ENCODE measurements at regions not wholly inside any gene's neighbourhood (a gene's known extent, or its start where the extent isn't known, plus 50 kb on each side); places are given as distances from the start of the nearest gene placed in this dataset.

DNA sequence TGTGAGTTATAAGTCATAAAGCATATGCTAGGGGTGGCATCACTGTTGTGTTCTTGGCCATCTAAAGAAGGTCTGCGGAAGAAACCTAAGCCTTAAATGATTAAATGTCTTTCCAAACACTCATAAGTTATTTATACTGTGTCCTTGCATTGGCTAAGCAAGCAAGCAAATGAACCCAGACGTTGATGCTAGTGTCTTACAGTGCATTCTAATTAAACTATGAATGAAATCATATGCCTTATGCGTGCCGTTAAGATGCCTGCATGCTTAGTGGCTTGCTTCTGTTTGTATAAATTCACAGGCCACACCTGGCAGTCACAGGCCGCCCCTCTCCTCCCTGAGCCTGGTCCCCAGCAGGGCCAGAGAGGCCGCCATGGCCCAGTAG lies 49.9 kb downstream of the RIN2 start:
- no peak for DNase-seq

DNA sequence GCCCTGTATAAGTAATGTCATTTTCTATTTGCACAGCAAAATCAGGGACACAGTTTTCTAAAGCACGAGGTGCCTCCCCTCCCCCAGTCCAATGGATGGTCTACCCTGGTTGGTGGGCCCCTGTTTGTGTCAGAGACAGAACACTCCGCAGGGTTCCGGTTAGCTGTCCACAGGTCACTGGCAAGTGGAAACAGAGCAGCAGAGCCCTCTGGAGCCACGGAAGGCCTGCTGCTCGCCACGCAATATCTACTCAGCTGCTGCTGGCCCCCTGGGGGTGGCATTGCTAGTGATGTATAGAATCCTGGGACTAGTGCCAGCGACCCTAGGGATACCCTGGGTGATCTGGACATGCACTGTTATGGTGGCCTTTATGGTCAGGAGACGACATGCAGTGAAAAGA lies 50.4 kb downstream of the RIN2 start:
- no peak for DNase-seq

DNA sequence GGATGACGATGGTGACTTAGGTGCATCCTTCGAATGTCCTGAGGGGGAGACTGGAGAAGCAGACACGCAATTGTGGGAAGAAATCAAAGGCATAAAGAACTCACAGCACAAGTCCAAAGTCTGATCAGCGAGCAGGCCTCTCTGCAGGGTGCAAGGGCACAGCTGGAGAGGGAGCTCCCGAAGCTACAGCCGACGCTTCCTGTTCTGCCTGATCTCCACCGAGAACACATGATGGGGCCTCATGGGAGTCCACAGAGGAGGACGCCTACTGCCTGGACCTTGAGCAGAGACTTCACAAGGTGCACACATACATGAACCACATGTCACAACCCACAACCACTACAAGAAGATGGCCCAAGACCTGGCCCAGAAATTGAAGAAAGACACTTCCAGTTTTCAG lies 51.4 kb downstream of the RIN2 start:
- no peak for DNase-seq

DNA sequence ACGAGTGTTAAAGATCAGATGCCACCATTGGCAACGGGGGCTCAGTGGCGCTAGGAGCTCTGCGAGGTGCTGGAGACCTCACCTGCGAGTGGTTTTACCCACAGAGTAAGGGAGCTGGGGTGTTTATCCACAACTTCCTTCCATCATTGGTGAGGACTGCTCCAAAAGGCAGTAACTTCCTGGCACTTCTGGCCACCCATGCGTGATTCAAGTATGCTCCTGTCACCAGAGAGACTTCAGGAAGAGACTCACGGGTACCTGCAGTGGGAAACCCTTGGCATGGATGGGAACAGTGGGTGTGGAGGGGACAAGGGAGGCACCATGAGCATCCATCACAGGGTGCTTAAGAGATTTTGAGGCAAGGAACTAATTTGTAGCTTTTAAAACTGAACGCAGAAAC lies 53.2 kb downstream of the RIN2 start:
- no peak for DNase-seq

DNA sequence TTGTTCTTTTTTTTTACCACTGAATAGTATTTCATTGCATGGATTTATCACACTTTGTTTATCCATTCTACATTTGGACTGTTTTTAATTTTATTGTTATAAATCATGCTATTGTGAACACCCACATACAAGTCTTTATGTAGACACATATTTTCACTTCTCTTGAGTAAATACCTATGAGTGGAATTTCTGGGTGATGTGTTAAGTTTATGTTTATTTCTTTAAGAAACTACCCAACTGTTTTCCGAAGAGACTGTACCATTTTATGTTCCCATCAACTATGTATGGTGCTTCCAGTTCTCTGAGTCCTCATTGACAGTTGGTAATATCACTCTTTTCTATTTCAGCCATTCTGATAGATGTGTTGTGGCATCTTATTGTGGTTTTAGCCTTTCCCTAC lies 54.0 kb downstream of the RIN2 start:
- no peak for DNase-seq

- DNase-seq: no peak
Observed at GRCh38 chr20:19812696-19813095, 54.6 kb downstream of the RIN2 start.

DNA sequence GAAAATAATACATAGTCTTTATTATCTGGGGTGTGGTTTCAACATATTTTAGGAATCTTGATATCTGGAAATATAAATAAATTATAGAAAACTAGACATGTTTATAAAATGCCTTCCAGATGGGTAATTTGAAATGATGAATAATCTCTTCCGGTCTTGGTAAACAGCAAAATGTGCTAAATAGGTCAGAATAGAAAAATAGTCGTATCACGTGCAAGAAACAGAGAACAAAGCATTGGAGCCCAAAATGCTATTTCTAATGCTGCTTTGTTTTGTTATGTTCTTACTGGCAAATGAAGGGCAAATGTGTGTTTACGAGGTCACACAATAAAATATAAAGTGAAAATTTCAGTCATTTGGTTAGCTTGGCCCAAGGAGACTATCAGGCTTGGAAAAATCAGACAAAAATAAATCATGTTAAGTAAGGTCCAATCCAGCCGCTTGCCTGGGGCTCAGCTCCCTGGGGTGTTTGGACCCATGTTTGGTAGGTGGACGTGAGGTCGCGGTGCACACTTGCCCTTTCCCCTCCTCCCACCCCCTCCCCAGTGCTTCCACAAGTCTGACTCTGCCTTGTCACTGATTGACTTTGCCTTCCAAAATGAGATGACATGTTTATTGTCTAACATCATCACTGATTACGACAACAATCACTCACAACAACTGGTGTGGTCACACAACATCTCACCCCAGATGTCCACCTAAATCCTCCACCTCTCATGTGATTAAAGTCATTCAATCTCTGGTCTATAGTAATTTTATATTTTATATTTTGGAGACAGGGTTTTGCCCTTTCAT lies 56.0 kb downstream of the RIN2 start:
- no peak for DNase-seq

- peak; percentile 44 for DNase-seq
Observed at GRCh38 chr20:19815553-19815991, 57.5 kb downstream of the RIN2 start.

- no peak for DNase-seq
Observed at GRCh38 chr20:19816386-19816785, 58.3 kb downstream of the RIN2 start.

GRCh38 chr20:19817017-19817416 lies 59.0 kb downstream of the RIN2 start:
- no peak for DNase-seq

- no peak for DNase-seq
Observed at GRCh38 chr20:19819149-19819548, 61.1 kb downstream of the RIN2 start.

- DNase-seq: no peak
Observed at GRCh38 chr20:19820555-19821211, 62.6 kb downstream of the RIN2 start.

DNA sequence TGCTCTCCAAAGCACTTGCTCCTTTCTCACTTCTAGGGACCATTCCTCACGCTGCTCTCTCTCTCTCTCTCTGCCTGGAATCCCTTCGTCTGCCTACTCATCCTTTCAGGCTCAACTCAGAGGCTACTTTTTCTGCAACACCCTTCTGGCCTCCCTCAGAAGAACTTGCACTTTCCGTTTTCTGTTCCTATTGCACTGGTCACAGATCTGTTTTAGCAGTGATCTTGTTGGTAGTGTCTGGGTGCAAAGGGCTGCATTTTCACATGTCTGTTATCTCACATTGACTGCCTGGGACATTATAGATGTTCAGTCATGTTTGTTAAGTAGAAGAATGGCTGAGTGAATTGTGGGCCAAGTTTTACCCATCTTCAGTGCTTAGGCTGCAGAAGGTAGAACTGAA lies 63.5 kb downstream of the RIN2 start:
- DNase-seq: no peak

- no peak for DNase-seq
Observed at GRCh38 chr20:19823216-19823615, 65.2 kb downstream of the RIN2 start.

DNA sequence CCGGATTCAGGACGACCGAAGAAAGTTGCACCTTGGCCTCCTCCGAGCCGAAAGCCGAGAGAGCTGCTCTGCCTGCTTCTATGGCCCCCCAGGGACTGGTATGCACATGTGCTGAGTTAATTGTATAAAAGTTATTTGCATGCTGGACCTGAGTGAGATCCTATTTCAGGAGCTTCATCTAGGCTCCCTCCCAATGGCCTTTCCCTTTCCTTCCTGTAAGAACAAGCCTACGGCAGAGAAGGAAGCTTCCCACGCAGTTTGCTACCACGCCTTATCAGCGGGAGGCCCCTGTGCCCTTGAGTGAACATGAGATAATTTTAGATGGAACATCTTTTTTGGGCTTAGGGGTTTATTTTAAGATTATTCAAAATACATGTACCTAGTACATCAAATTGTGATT lies 65.9 kb downstream of the RIN2 start:
- no peak for DNase-seq

DNA sequence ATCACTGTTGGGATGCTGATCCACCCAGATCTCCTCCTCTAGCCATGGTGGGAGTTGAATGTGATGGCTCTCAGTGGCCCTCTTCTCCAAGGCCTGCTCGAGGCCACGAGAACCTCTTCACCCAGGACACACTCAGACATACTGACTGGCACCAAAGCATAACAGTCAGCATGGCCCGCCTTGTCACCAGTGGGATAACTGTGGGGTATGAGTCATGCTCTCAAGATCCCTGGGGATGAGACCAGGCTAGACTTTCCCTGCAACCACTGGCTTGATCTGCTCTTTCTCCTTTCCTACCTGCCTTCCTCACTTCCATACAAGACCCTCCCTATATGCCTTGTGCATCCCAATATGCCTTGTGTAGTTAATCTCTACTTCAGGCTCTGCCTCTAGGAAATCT lies 66.8 kb downstream of the RIN2 start:
- DNase-seq: no peak

GRCh38 chr20:19826179-19826914 lies 68.3 kb downstream of the RIN2 start:
- no peak for DNase-seq

GRCh38 chr20:19827818-19828217 lies 69.8 kb downstream of the RIN2 start:
- DNase-seq: no peak

GRCh38 chr20:19828232-19828631 lies 70.2 kb downstream of the RIN2 start:
- DNase-seq: no peak

DNA sequence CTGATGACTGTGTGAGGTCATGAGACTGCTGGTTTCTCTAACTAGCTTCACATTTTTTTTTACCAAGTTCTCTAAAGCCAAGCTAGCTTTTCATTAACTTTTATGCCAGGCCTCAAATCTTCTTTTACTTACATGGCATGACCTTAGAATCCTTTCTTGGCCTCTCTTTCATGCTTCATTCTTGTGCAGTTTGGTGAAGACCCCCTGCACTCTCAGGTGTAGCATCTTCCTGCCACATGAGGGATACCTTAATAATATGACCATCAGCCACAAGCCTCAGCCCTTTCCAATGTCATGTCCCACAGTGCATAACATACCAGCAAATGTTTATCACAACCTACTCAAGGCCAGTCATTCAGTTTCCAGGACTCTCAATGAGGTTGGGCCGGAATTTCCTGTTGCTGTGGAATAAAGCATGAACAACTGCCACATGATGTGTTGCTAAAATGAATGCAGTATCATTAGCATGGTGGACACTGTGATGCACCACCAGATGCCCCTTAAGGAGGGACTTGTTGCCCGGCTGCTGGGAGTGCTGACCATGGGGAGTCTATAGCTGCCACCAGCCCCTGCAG lies 72.2 kb downstream of the RIN2 start:
- no peak for DNase-seq

DNA sequence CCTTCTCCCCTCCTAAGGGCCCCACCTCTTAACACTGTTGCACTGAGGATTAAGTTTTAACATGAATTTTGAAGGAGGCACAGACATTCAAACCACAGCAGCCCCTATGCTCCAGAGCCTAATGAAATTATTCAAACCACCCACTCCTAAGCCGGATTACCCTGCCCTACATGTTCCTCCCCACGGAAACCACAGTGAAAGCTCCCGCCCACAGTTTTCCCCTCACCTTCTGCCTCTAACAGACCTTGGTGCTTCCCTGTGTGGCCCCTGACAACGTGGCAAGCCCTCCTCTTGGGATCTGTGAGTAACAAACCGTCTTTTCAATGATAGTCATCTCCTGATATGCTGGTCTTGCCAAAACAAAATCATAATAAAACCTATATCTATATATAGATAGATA lies 74.8 kb downstream of the RIN2 start:
- no peak for DNase-seq

DNA sequence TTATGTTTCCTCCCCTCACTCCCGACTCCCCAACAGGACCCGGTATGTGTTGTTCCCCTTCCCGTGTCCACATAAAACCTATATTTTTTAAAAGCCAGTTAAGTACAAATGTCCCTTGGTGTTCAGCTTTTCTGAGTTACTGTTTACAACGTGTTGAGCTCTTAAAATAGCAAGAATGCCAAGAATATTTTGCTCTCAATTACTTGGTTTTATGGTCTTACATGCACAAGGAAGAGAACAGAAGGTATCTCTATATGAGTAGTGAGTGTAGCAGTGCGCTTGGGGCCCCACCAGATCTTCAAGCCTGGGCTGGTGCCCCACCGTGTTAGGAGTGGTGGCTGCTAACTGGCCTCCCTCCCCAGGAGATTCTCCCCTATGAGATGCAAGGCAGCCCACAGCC lies 75.3 kb downstream of the RIN2 start:
- no peak for DNase-seq

DNA sequence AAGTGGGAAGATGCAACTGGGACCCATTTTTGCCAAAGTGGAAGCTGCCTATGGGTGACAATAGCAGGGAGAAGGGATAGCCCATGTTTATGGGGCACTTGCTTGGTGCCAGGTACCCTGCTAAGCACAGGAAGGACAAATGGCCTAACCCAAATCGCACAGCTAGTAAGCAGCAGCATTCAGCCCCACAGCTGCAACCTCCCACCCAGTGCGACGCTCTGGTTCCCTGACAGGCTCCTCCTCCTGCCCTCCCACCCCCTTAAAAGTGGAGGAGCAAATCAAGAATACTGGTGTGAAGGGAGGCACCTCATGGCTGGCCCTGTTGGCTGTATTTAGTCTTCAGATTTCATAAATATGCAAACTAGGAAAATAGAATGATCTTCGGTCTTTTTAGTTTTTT lies 76.2 kb downstream of the RIN2 start:
- no peak for DNase-seq

All from muscle of arm (tissue), 1 donor.